ENCODE measurements at regions not wholly inside any gene's neighbourhood (a gene's known extent, or its start where the extent isn't known, plus 50 kb on each side); places are given as distances from the start of the nearest gene placed in this dataset.

GRCh38 chr11:121842192-121842585, 273.8 kb downstream of the BLID start:
- Histone ChIP-seq H3K9me3 (ENCODE audit: control insufficient read depth, low read depth, low read length) (no peaks in the 10 kb centered on the region), H3K27ac (ENCODE audit: control insufficient read depth, insufficient read depth, low read length) (no peak overlapping the region), H3K27me3 (ENCODE audit: control insufficient read depth, extremely low read depth, insufficient read depth, low read length) (no peaks in the 10 kb centered on the region), H2AFZ (ENCODE audit: control insufficient read depth, low read length) (no peak overlapping the region), H3K9ac (ENCODE audit: control insufficient read depth, extremely low read depth, insufficient read depth, low read length) (no peak overlapping the region), H3K9me1 (ENCODE audit: control insufficient read depth, extremely low read depth, insufficient read depth, low read length) (no peaks in the 10 kb centered on the region), H3K4me2 (ENCODE audit: control insufficient read depth, extremely low read depth, insufficient read depth, low read depth, low read length) (no peak overlapping the region), H4K20me1 (ENCODE audit: control insufficient read depth, extremely low read depth, insufficient read depth, low read length) (no peaks in the 10 kb centered on the region), H3K36me3 (ENCODE audit: control insufficient read depth in 2 of 2, extremely low read depth in 1 of 2, insufficient read depth in 2 of 2, low read length in 2 of 2) (no peaks in the 10 kb centered on the region), H3K4me3 (ENCODE audit: control insufficient read depth in 2 of 3, extremely low read depth in 1 of 3, insufficient read depth in 2 of 3, low read depth in 1 of 3, low read length in 3 of 3) (no peak overlapping the region), H3K4me1 (ENCODE audit: control insufficient read depth, extremely low read depth, insufficient read depth, low read length) (no peaks in the 10 kb centered on the region), H3K79me2 (ENCODE audit: control insufficient read depth, insufficient read depth, low read length) (no peaks in the 10 kb centered on the region)
- DNase-seq (ENCODE audit: low read depth, low spot score) (no peak), FAIRE-seq (no peak)
- dilution Hi-C loops (cut with MboI; ENCODE audit: extremely low pct_ligation_motif_present, low sequenced_read_pairs) = no loop called here
- no peak for TF ChIP-seq EZH2 (IDR thresholded peaks at IDR 0.05; ENCODE audit: low read length)

DNA sequence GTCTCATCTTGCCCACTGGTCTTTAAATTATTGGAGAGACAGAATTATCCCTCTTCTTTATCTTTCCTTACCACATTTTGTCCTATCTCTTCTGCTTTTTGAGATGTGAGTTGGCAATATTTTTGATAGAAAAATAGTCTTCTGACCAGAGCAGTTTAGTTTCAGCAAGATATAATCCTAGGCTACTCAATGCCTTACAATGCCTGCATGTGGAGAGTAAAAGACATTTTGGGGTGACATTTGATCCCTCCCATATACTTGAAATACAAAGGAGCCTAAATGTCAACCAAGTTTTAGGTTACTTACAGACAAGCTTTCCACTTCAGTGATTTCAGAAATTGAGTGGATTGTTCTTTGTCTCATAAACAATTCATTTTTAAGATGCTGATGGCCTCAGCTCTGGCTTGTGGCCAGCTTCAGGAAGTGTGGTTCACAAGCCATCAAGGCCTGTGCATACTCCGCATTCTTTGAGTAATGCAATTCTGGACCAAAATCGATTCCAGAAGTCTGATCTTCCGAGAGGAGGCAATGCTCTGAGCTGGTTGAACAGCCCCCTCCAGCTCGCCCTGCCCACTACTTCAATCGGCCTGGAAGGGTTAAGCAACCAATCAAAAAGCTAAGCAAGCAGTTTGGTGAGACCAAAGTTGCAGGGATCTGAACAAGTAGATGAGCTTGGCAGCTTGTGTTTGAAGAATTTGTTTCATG, 274.4 kb downstream of the BLID start:
- Histone ChIP-seq H3K9ac (ENCODE audit: control insufficient read depth, extremely low read depth, insufficient read depth, low read length) (no peak overlapping the region), H3K4me1 (ENCODE audit: control insufficient read depth, extremely low read depth, insufficient read depth, low read length) (no peaks in the 10 kb centered on the region), H3K27me3 (ENCODE audit: control insufficient read depth, extremely low read depth, insufficient read depth, low read length) (no peaks in the 10 kb centered on the region), H4K20me1 (ENCODE audit: control insufficient read depth, extremely low read depth, insufficient read depth, low read length) (no peaks in the 10 kb centered on the region), H3K27ac (ENCODE audit: control insufficient read depth, insufficient read depth, low read length) (no peak overlapping the region), H3K36me3 (ENCODE audit: control insufficient read depth in 2 of 2, extremely low read depth in 1 of 2, insufficient read depth in 2 of 2, low read length in 2 of 2) (no peaks in the 10 kb centered on the region), H2AFZ (ENCODE audit: control insufficient read depth, low read length) (no peak overlapping the region), H3K9me1 (ENCODE audit: control insufficient read depth, extremely low read depth, insufficient read depth, low read length) (no peaks in the 10 kb centered on the region), H3K79me2 (ENCODE audit: control insufficient read depth, insufficient read depth, low read length) (no peaks in the 10 kb centered on the region), H3K4me2 (ENCODE audit: control insufficient read depth, extremely low read depth, insufficient read depth, low read depth, low read length) (no peak overlapping the region), H3K9me3 (ENCODE audit: control insufficient read depth, low read depth, low read length) (no peaks in the 10 kb centered on the region), H3K4me3 (ENCODE audit: control insufficient read depth in 2 of 3, extremely low read depth in 1 of 3, insufficient read depth in 2 of 3, low read depth in 1 of 3, low read length in 3 of 3) (no peak overlapping the region)
- no peak for DNase-seq (ENCODE audit: low read depth, low spot score)
- dilution Hi-C loops (cut with MboI; ENCODE audit: extremely low pct_ligation_motif_present, low sequenced_read_pairs) = no loop called here
- TF ChIP-seq EZH2 (IDR thresholded peaks at IDR 0.05; ENCODE audit: low read length) = no peak
- TF ChIP-seq, protein P1, sequence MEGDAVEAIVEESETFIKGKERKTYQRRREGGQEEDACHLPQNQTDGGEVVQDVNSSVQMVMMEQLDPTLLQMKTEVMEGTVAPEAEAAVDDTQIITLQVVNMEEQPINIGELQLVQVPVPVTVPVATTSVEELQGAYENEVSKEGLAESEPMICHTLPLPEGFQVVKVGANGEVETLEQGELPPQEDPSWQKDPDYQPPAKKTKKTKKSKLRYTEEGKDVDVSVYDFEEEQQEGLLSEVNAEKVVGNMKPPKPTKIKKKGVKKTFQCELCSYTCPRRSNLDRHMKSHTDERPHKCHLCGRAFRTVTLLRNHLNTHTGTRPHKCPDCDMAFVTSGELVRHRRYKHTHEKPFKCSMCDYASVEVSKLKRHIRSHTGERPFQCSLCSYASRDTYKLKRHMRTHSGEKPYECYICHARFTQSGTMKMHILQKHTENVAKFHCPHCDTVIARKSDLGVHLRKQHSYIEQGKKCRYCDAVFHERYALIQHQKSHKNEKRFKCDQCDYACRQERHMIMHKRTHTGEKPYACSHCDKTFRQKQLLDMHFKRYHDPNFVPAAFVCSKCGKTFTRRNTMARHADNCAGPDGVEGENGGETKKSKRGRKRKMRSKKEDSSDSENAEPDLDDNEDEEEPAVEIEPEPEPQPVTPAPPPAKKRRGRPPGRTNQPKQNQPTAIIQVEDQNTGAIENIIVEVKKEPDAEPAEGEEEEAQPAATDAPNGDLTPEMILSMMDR (optimal IDR thresholded peaks at IDR 0.05 in 1 of 3, IDR thresholded peaks at IDR 0.05 in 1 of 3, conservative IDR thresholded peaks at IDR 0.05 in 1 of 3; ENCODE audit: extremely low read depth in 1 of 3, insufficient read depth in 2 of 3, low read length in 3 of 3) = no peak
- no peak for FAIRE-seq

DNA sequence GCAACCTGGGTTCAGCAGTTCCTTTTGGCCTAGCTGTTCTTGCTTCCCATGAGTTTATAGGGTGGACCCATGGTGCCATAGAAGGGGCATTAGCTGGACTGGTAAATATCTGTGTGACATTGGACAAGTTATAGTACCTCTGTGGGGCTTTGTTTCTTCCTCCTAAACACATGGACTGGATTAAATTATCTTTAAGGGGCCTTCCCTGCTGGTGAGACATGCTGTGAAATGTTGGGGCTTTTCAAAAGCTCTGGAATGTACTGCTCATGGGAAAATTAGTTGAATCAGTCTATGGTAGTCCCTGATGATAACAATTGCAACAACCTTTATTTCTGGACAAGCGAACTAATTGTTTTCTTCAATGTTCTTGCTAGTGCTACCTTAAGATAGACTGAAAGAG, 276.2 kb downstream of the BLID start:
- Histone ChIP-seq H3K27ac (ENCODE audit: control insufficient read depth, insufficient read depth, low read length) (no peak overlapping the region), H3K4me2 (ENCODE audit: control insufficient read depth, extremely low read depth, insufficient read depth, low read depth, low read length) (no peak overlapping the region), H3K4me1 (ENCODE audit: control insufficient read depth, extremely low read depth, insufficient read depth, low read length) (no peaks in the 10 kb centered on the region), H3K9ac (ENCODE audit: control insufficient read depth, extremely low read depth, insufficient read depth, low read length) (no peak overlapping the region), H3K4me3 (ENCODE audit: control insufficient read depth in 2 of 3, extremely low read depth in 1 of 3, insufficient read depth in 2 of 3, low read depth in 1 of 3, low read length in 3 of 3) (no peak overlapping the region), H3K36me3 (ENCODE audit: control insufficient read depth in 2 of 2, extremely low read depth in 1 of 2, insufficient read depth in 2 of 2, low read length in 2 of 2) (no peaks in the 10 kb centered on the region), H4K20me1 (ENCODE audit: control insufficient read depth, extremely low read depth, insufficient read depth, low read length) (no peaks in the 10 kb centered on the region), H3K79me2 (ENCODE audit: control insufficient read depth, insufficient read depth, low read length) (no peaks in the 10 kb centered on the region), H3K9me1 (ENCODE audit: control insufficient read depth, extremely low read depth, insufficient read depth, low read length) (no peaks in the 10 kb centered on the region), H2AFZ (ENCODE audit: control insufficient read depth, low read length) (no peak overlapping the region), H3K9me3 (ENCODE audit: control insufficient read depth, low read depth, low read length) (no peaks in the 10 kb centered on the region), H3K27me3 (ENCODE audit: control insufficient read depth, extremely low read depth, insufficient read depth, low read length) (no peaks in the 10 kb centered on the region)
- no peak for FAIRE-seq
- dilution Hi-C loops (cut with MboI; ENCODE audit: extremely low pct_ligation_motif_present, low sequenced_read_pairs) = no loop called here
- DNase-seq (ENCODE audit: low read depth, low spot score) = no peak
- TF ChIP-seq, protein P1 (optimal IDR thresholded peaks at IDR 0.05 in 1 of 3, IDR thresholded peaks at IDR 0.05 in 1 of 3, conservative IDR thresholded peaks at IDR 0.05 in 1 of 3; ENCODE audit: extremely low read depth in 1 of 3, insufficient read depth in 2 of 3, low read length in 3 of 3) = no peak
- TF ChIP-seq EZH2 (IDR thresholded peaks at IDR 0.05; ENCODE audit: low read length) = no peak

Data from keratinocyte (primary cell).